ENCODE measurements at regions not wholly inside any gene's neighbourhood (a gene's known extent, or its start where the extent isn't known, plus 50 kb on each side); places are given as distances from the start of the nearest gene placed in this dataset.

- Histone ChIP-seq H3K27ac (ENCODE audit: extremely low read length, insufficient read depth, low read length) (no peak overlapping the region), H3K4me3 (replicated peaks in 1 of 3; ENCODE audit: insufficient read depth in 1 of 3, low read depth in 2 of 3, low read length in 3 of 3) (no peak overlapping the region), H3K4me2 (ENCODE audit: low read depth, low read length) (no peak overlapping the region), H2AFZ (ENCODE audit: low read length) (no peak overlapping the region), H4K20me1 (ENCODE audit: insufficient read depth, low read length) (no peaks in the 10 kb centered on the region), H3K4me1 (ENCODE audit: insufficient read depth, low read length) (peaks cover 7% of the 10 kb centered on the region; the same call in 1 of the 2 replicates), H3K9ac (ENCODE audit: insufficient read depth, low read depth, low read length) (no peak overlapping the region), H3K9me3 (ENCODE audit: low read length) (no peaks in the 10 kb centered on the region), H3K36me3 (replicated peaks in 1 of 2; ENCODE audit: control insufficient read depth in 1 of 2, insufficient read depth in 2 of 2, low read length in 2 of 2) (no peaks in the 10 kb centered on the region), H3K79me2 (ENCODE audit: insufficient read depth, low read length) (no peaks in the 10 kb centered on the region), H3K27me3 (ENCODE audit: control insufficient read depth in 1 of 2, insufficient read depth in 2 of 2, low read length in 2 of 2) (no peaks in the 10 kb centered on the region)
- POLR2A ChIA-PET, result no interaction called here
- intact Hi-C loops (cut with micrococcal nuclease; ENCODE audit: unreplicated experiment), result no loop called here
- TF ChIP-seq HINFP (CRISPR knock-in tag; IDR thresholded peaks at IDR 0.05; ENCODE audit: low read depth) (no peak), SOX5 (CRISPR knock-in tag; IDR thresholded peaks at IDR 0.05; ENCODE audit: borderline replicate concordance) (no peak), FOXO4 (CRISPR knock-in tag; conservative IDR thresholded peaks at IDR 0.05) (no peak), PCBP1 (IDR thresholded peaks at IDR 0.05; ENCODE audit: borderline replicate concordance, low read depth, low read length) (no peak), FOXA1 (IDR thresholded peaks at IDR 0.05) (no peak), FOXA1 (CRISPR knock-in tag; IDR thresholded peaks at IDR 0.05) (no peak), ISX (CRISPR knock-in tag; conservative IDR thresholded peaks at IDR 0.05) (no peak)
- in situ Hi-C loops (cut with HindIII; ENCODE audit: extremely low pct_ligation_motif_present, low pct_unique_long_range_greater_than_20kb), result no loop called here
- FAIRE-seq, result no peak
- CTCF ChIA-PET (ENCODE audit: low intra/inter-chr PET ratio, low total read pairs), result no interaction called here
- DNase-seq (ENCODE audit: low spot score), result no peak
- no peak for ATAC-seq
- 7% methylated on average over 6 of the region's 7 CpGs for WGBS (ENCODE audit: low lambda C conversion rate)
- BruUV-seq (replicated peaks), result no TSS peak
Measured at GRCh38 chr5:163658702-163659567, 153.5 kb downstream of the MAT2B start.
